Upper lobe of right lung (tissue), 1 donor: ENCODE measurements at regions not wholly inside any gene's neighbourhood (a gene's known extent, or its start where the extent isn't known, plus 50 kb on each side); places are given as distances from the start of the nearest gene placed in this dataset.
"Not testable (repeated sequence)": the region's sequence is repeated elsewhere in the genome, so short reads cannot be mapped to it uniquely, and the experiment has no call there.

ENCODE experiments used
- ATAC-seq: fragments of 200-7000 bp; cut with Tn5 transposase; one replicate; pipeline ENCODE4 v1.9.1; 2020; ENCODE audit warnings: mild to moderate bottlenecking, moderate library complexity
- DNase-seq: peaks from one replicate; pipeline ENCODE4 v3.0.0-alpha.2; 2020
- H3K27ac ChIP-seq: fragments of 200-600 bp; one replicate; pipeline ENCODE4 v1.8.0; 2022
- H3K27me3 ChIP-seq: fragments of 200-600 bp; one replicate; pipeline ENCODE4 v1.8.0; 2022; ENCODE audit warnings: mild to moderate bottlenecking
- H3K36me3 ChIP-seq: fragments of 200-600 bp; one replicate; pipeline ENCODE4 v1.8.0; 2022
- H3K4me1 ChIP-seq: fragments of 200-600 bp; one replicate; pipeline ENCODE4 v1.8.0; 2022
- H3K4me3 ChIP-seq: fragments of 200-600 bp; one replicate; pipeline ENCODE4 v1.8.0; 2022; ENCODE audit warnings: mild to moderate bottlenecking
- H3K9me3 ChIP-seq: fragments of 200-600 bp; one replicate; pipeline ENCODE4 v1.8.0; 2022
- intact Hi-C: fragments of 100-400 bp; cut with DNase I; formaldehyde crosslinking; loops from one replicate; pipeline ENCODE4 v1.11.0; 2022
- TF ChIP-seq, protein P1 (sequence below): fragments of 200-600 bp; IDR thresholded peaks from one replicate; pipeline ENCODE4 v1.8.0; 2022; ENCODE audit warnings: antibody characterized with exemption
- donor health status: DM: no; HTN: yes; CAD: no; lungs with severe emphysema.

- H3K36me3 ChIP-seq, result no peaks in the 10 kb centered on the region
- DNase-seq (no peak), ATAC-seq (no peak)
- TF ChIP-seq, protein P1, sequence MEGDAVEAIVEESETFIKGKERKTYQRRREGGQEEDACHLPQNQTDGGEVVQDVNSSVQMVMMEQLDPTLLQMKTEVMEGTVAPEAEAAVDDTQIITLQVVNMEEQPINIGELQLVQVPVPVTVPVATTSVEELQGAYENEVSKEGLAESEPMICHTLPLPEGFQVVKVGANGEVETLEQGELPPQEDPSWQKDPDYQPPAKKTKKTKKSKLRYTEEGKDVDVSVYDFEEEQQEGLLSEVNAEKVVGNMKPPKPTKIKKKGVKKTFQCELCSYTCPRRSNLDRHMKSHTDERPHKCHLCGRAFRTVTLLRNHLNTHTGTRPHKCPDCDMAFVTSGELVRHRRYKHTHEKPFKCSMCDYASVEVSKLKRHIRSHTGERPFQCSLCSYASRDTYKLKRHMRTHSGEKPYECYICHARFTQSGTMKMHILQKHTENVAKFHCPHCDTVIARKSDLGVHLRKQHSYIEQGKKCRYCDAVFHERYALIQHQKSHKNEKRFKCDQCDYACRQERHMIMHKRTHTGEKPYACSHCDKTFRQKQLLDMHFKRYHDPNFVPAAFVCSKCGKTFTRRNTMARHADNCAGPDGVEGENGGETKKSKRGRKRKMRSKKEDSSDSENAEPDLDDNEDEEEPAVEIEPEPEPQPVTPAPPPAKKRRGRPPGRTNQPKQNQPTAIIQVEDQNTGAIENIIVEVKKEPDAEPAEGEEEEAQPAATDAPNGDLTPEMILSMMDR, result no peak
- H3K9me3 ChIP-seq, result no peaks in the 10 kb centered on the region
- H3K4me1 ChIP-seq, result no peaks in the 10 kb centered on the region
- intact Hi-C loops, result no loop called here
- no peaks in the 10 kb centered on the region for H3K27me3 ChIP-seq
- no peak overlapping the region for H3K27ac ChIP-seq
- no peak overlapping the region for H3K4me3 ChIP-seq
Measured at GRCh38 chr2:195257979-195258378, 399.0 kb upstream of the SLC39A10 start.

DNA sequence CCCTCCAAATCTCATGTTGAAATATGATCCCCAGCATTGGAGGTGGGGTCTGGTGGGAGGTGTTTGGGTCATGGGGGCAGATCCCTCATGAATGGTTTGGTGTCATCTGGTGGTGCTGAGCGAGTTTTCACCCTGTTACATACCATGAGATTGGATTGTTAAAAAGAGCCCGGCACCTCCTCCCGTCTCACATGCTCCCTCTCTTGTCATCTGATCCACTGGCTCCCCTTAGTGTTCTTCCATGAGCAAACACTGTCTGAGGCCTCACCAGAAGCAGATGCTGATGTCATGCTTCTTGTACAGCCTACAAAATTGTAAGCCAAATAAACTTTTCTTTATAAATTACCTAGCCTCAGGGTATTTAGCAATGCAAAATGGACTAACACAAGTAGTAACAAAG is 405.0 kb upstream of the SLC39A10 start:
- Histone ChIP-seq H3K4me3 (no peak overlapping the region), H3K27me3 (no peaks in the 10 kb centered on the region), H3K36me3 (no peaks in the 10 kb centered on the region), H3K4me1 (no peaks in the 10 kb centered on the region), H3K27ac (no peak overlapping the region), H3K9me3 (no peaks in the 10 kb centered on the region)
- DNase-seq (no peak), ATAC-seq (no peak)
- intact Hi-C loops, result no loop called here
- TF ChIP-seq, protein P1, result no peak

DNA sequence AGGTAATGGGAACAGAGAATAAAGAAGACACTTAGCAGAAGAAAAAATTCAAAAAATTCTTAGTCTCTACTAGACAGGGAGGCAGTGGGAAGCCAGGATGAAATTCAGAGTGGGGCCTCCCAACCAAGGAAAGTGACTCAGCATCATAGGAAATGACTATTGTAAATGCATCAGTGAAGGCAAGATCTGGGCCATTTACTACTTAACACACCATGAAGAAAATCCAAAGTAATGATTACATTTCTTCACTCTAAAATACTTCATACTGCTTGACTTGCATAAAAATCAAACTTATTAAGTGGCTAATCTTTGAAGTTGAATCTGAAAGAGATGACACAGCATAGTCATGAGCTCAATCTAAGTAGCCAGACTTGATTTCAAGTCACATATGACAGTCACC is 405.8 kb upstream of the SLC39A10 start:
- Histone ChIP-seq H3K4me1 (no peaks in the 10 kb centered on the region), H3K4me3 (no peak overlapping the region), H3K36me3 (no peaks in the 10 kb centered on the region), H3K27ac (no peak overlapping the region), H3K27me3 (no peaks in the 10 kb centered on the region), H3K9me3 (no peaks in the 10 kb centered on the region)
- TF ChIP-seq, protein P1, result no peak
- no peak for DNase-seq
- intact Hi-C loops, result no loop called here
- no peak for ATAC-seq

- ATAC-seq (no peak), DNase-seq (no peak)
- H3K4me3 ChIP-seq, result no peak overlapping the region
- H3K9me3 ChIP-seq, result no peaks in the 10 kb centered on the region
- H3K27ac ChIP-seq, result no peak overlapping the region
- TF ChIP-seq, protein P1, result no peak
- no peaks in the 10 kb centered on the region for H3K36me3 ChIP-seq
- no peaks in the 10 kb centered on the region for H3K4me1 ChIP-seq
- H3K27me3 ChIP-seq, result no peaks in the 10 kb centered on the region
- intact Hi-C loops, result no loop called here
Measured at GRCh38 chr2:195238826-195239225, 418.2 kb upstream of the SLC39A10 start.

DNA sequence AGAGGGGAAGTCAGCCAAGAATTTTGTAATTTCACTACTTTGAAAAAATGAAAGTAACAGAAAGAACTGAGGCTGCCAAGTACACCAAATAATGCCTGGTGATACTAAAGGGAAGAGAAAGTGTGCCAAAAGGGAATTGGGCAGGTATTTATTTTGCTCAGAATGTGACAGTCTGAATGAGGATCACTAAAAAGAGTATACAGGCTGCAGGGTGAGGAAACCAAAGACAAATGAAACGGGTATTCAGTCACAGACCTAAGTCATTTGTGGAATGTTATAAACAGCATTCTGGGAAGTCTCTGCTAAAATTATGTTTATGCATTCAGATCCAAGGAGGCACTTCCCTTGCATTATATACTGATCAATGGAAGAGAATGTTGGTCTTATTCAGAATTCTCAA is 418.6 kb upstream of the SLC39A10 start:
- Histone ChIP-seq H3K4me3 (no peak overlapping the region), H3K36me3 (no peaks in the 10 kb centered on the region), H3K9me3 (no peaks in the 10 kb centered on the region), H3K27me3 (no peaks in the 10 kb centered on the region), H3K4me1 (no peaks in the 10 kb centered on the region), H3K27ac (no peak overlapping the region)
- DNase-seq (no peak), ATAC-seq (no peak)
- intact Hi-C loops, result no loop called here
- TF ChIP-seq, protein P1, result no peak

DNA sequence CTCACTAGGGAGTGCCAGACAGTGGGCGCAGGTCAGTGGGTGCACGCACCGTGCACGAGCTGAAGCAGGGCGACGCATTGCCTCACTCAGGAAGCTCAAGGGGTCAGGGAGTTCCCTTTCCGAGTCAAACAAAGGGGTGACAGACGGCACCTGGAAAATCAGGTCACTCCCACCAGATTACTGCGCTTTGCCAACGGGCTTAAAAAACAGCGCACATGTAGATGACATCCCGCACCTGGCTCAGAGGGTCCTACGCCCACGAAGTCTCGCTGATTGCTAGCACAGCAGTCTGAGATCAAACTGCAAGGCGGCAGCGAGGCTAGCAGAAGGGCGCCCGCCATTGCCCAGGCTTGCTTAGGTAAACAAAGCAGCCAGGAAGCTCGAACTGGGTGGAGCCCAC is 428.5 kb upstream of the SLC39A10 start:
- DNase-seq, ATAC-seq, H3K4me3 ChIP-seq, H3K36me3 ChIP-seq, intact Hi-C loops, H3K27ac ChIP-seq, H3K4me1 ChIP-seq, H3K9me3 ChIP-seq, H3K27me3 ChIP-seq: not testable (repeated sequence)
